Aorta (tissue), 5 donors: ENCODE measurements at regions not wholly inside any gene's neighbourhood (a gene's known extent, or its start where the extent isn't known, plus 50 kb on each side); places are given as distances from the start of the nearest gene placed in this dataset.
"Not testable (repeated sequence)": the region's sequence is repeated elsewhere in the genome, so short reads cannot be mapped to it uniquely, and the experiment has no call there.

ENCODE experiments used
- ATAC-seq: fragments of 200-7000 bp; cut with Tn5 transposase; one replicate; pipeline ENCODE4 v1.9.1; 2022; ENCODE audit warnings: moderate library complexity; ENCODE audit not compliant: low FRiP score
- DNase-seq, 2 donors: peaks; one replicate each; pipeline ENCODE4 v3.0.0-alpha.2; 2020
- H3K27ac ChIP-seq, 2 donors: one replicate each; pipeline ENCODE4 v1.5.1; 2013; ENCODE audit warnings: low read length in 2 of 2, mild to moderate bottlenecking in 2 of 2, moderate library complexity in 2 of 2, control low read depth in 1 of 2, inconsistent platforms in 1 of 2, low read depth in 1 of 2
- H3K27me3 ChIP-seq, 2 donors: one replicate each; pipeline ENCODE4 v1.6.1; 2013; ENCODE audit warnings: control low read depth in 1 of 2, low read length in 1 of 2, mild to moderate bottlenecking in 1 of 2, moderate library complexity in 1 of 2; ENCODE audit not compliant: insufficient read depth in 2 of 2, control insufficient read depth in 1 of 2
- H3K36me3 ChIP-seq, 2 donors: one replicate each; pipeline ENCODE4 v1.6.1; 2013; ENCODE audit warnings: control low read depth in 1 of 2, low read length in 1 of 2, mild to moderate bottlenecking in 1 of 2; ENCODE audit not compliant: insufficient read depth in 2 of 2, control insufficient read depth in 1 of 2
- H3K4me1 ChIP-seq, 2 donors: one replicate each; pipeline ENCODE4 v1.6.1; 2013; ENCODE audit warnings: low read length in 2 of 2, control low read depth in 1 of 2, mild to moderate bottlenecking in 1 of 2, moderate library complexity in 1 of 2; ENCODE audit not compliant: insufficient read depth in 2 of 2, control insufficient read depth in 1 of 2
- H3K4me3 ChIP-seq, 2 donors: one replicate each; pipeline ENCODE4 v1.5.1; 2013; ENCODE audit warnings: low read length in 2 of 2, control low read depth in 1 of 2, mild to moderate bottlenecking in 1 of 2
- H3K9me3 ChIP-seq: one replicate; pipeline ENCODE4 v1.6.1; 2013; ENCODE audit warnings: mild to moderate bottlenecking, low read length; ENCODE audit not compliant: control insufficient read depth
- WGBS, 2 donors: extraction: QIAGEN DNeasy Blood & Tissue Kit; methylation state at CpG; one replicate each; pipeline ENCODE4 v1.1.7; 2013; 5-methylcytosine and 5-hydroxymethylcytosine counted together
- intact Hi-C, 2 donors: fragments of 100-400 bp; cut with DNase I; formaldehyde crosslinking; loops; one replicate each; pipeline versions ENCODE4 v1.14.2 to v1.15.0; 2022
- donor health status: healthy with polysubstance abuse.
- donor health status: Bipolar disorder and iron deficiency.
- donor health status: DM: no; HTN: no; CAD: no.
- donor health status: DM: no; HTN: no; CAD: no.
- donor health status: DM: yes; HTN: yes; CAD: no.

GRCh38 chr1:148357037-148357436, 126.1 kb downstream of the PPIAL4G start:
- ATAC-seq (no peak), DNase-seq (no peak)
- H3K4me1 ChIP-seq = no peaks in the 10 kb centered on the region
- WGBS, 2 donors = 87 to 91% methylated on average over 1 of the region's 1 CpG
- H3K27me3 ChIP-seq = no peaks in the 10 kb centered on the region
- no peak overlapping the region for H3K4me3 ChIP-seq
- no peak overlapping the region for H3K27ac ChIP-seq
- H3K36me3 ChIP-seq = no peaks in the 10 kb centered on the region
- no peaks in the 10 kb centered on the region for H3K9me3 ChIP-seq
- intact Hi-C loops = no loop called here

GRCh38 chr1:148355976-148356375, 127.1 kb downstream of the PPIAL4G start:
- Histone ChIP-seq H3K27ac (no peak overlapping the region), H3K36me3 (no peaks in the 10 kb centered on the region), H3K27me3 (no peaks in the 10 kb centered on the region), H3K4me1 (no peaks in the 10 kb centered on the region), H3K4me3 (no peak overlapping the region), H3K9me3 (no peaks in the 10 kb centered on the region)
- DNase-seq = no peak
- WGBS, 2 donors = 88 to 93% methylated on average over 2 of the region's 2 CpGs
- intact Hi-C loops = no loop called here
- no peak for ATAC-seq

GRCh38 chr1:148354913-148355308, 128.2 kb downstream of the PPIAL4G start:
- no peaks in the 10 kb centered on the region for H3K27me3 ChIP-seq
- ATAC-seq (no peak), DNase-seq (no peak)
- H3K27ac ChIP-seq = no peak overlapping the region
- H3K9me3 ChIP-seq = no peaks in the 10 kb centered on the region
- WGBS, 2 donors = 76 to 80% methylated on average over 15 of the region's 15 CpGs
- H3K4me3 ChIP-seq = no peak overlapping the region
- no peaks in the 10 kb centered on the region for H3K4me1 ChIP-seq
- intact Hi-C loops = no loop called here
- no peaks in the 10 kb centered on the region for H3K36me3 ChIP-seq

GRCh38 chr1:148354284-148354912, 128.7 kb downstream of the PPIAL4G start:
- no peak for ATAC-seq
- H3K27me3 ChIP-seq = no peaks in the 10 kb centered on the region
- intact Hi-C loops = no loop called here
- DNase-seq = no peak
- H3K4me1 ChIP-seq = no peaks in the 10 kb centered on the region
- H3K4me3 ChIP-seq = no peak overlapping the region
- H3K9me3 ChIP-seq = no peaks in the 10 kb centered on the region
- WGBS, 2 donors = 45 to 49% methylated on average over 36 of the region's 36 CpGs
- H3K36me3 ChIP-seq = no peaks in the 10 kb centered on the region
- H3K27ac ChIP-seq = no peak overlapping the region

- Histone ChIP-seq H3K9me3 (no peaks in the 10 kb centered on the region), H3K36me3 (no peaks in the 10 kb centered on the region), H3K27ac (no peak overlapping the region), H3K4me3 (no peak overlapping the region), H3K4me1 (no peaks in the 10 kb centered on the region), H3K27me3 (no peaks in the 10 kb centered on the region)
- intact Hi-C loops = no loop called here
- ATAC-seq = peak; percentile 33
- WGBS, 2 donors = 53 to 55% methylated on average over 31 of the region's 31 CpGs
- no peak for DNase-seq
These were observed 129.4 kb downstream of the PPIAL4G start for GRCh38 chr1:148353461-148354283.

- 83 to 84% methylated on average over 8 of the region's 8 CpGs for WGBS, 2 donors
- Histone ChIP-seq H3K27me3 (no peaks in the 10 kb centered on the region), H3K9me3 (no peaks in the 10 kb centered on the region), H3K27ac (no peak overlapping the region), H3K36me3 (no peaks in the 10 kb centered on the region), H3K4me1 (no peaks in the 10 kb centered on the region), H3K4me3 (no peak overlapping the region)
- DNase-seq = no peak
- intact Hi-C loops = no loop called here
- no peak for ATAC-seq
These were observed 130.5 kb downstream of the PPIAL4G start for GRCh38 chr1:148352470-148353053.

- DNase-seq (no peak), ATAC-seq (no peak)
- H3K27me3 ChIP-seq = no peaks in the 10 kb centered on the region
- no peak overlapping the region for H3K27ac ChIP-seq
- no peak overlapping the region for H3K4me3 ChIP-seq
- intact Hi-C loops = no loop called here
- H3K36me3 ChIP-seq = no peaks in the 10 kb centered on the region
- no peaks in the 10 kb centered on the region for H3K4me1 ChIP-seq
- H3K9me3 ChIP-seq = no peaks in the 10 kb centered on the region
These were observed 135.3 kb downstream of the PPIAL4G start for GRCh38 chr1:148347781-148348180.

- H3K27ac ChIP-seq, ATAC-seq, DNase-seq, H3K36me3 ChIP-seq, H3K9me3 ChIP-seq, H3K4me3 ChIP-seq, H3K27me3 ChIP-seq, H3K4me1 ChIP-seq, intact Hi-C loops: not testable (repeated sequence)
- WGBS, 2 donors = 1 to 2% methylated on average over 3 of the region's 3 CpGs
These were observed 137.4 kb downstream of the PPIAL4G start for GRCh38 chr1:148345659-148346151.

- ATAC-seq, H3K27me3 ChIP-seq, H3K36me3 ChIP-seq, H3K9me3 ChIP-seq, DNase-seq, H3K27ac ChIP-seq, intact Hi-C loops, H3K4me1 ChIP-seq, H3K4me3 ChIP-seq: not testable (repeated sequence)
- WGBS, 2 donors = 79 to 88% methylated on average over 2 of the region's 2 CpGs
These were observed 138.5 kb downstream of the PPIAL4G start for GRCh38 chr1:148344651-148345050.
